HK-2 (cell line): ENCODE measurements at regions not wholly inside any gene's neighbourhood (a gene's known extent, or its start where the extent isn't known, plus 50 kb on each side); places are given as distances from the start of the nearest gene placed in this dataset.
"Not testable (repeated sequence)": the region's sequence is repeated elsewhere in the genome, so short reads cannot be mapped to it uniquely, and the experiment has no call there.

Experiments used
- DNase-seq: peaks from one replicate; pipeline ENCODE4 v3.0.0-alpha.2; 2018; ENCODE audit not compliant: unreplicated experiment

- DNase-seq = no peak
Observed at GRCh38 chr11:119586181-119586580, 142.8 kb downstream of the NECTIN1 start.

DNA sequence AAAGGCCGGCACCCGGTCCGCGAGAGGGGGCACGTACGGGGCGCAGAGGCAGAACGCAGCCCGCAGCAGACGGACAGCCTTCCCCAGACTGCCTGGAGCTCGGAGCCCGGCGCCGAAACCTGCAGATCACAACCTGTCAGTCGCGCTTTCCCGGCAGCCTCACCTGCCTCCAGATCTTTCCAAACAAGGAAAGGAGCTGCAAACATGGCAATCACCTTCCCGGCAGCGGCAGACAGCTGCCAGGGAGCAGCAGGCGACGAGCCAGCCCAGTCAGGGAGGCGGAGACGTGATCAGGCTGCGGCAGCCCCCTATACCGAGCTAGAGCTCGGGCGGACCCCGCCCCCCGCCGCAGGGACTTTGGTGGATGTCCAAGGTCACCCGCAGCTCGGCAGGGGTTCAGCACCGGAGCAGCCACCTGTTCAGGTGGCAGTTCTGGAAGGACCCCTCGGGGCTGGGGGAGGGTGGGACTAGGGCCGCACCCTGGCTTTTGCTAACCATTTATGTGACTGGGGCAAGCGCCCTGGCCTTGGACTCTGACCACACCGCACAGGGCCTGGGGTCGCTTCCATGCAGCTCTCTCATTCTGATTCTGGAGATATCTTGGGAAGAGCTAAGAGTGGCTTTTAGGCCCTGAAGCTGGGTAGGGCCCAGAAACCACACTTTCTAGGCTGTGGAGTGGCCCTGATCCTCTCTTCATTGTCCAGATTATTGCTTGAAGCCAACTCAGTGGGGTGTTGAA, 143.8 kb downstream of the NECTIN1 start:
- no peak for DNase-seq

- DNase-seq = peak; percentile 80
Observed at GRCh38 chr11:119584193-119585042, 144.6 kb downstream of the NECTIN1 start.

GRCh38 chr11:119583585-119583984, 145.4 kb downstream of the NECTIN1 start:
- no peak for DNase-seq

DNA sequence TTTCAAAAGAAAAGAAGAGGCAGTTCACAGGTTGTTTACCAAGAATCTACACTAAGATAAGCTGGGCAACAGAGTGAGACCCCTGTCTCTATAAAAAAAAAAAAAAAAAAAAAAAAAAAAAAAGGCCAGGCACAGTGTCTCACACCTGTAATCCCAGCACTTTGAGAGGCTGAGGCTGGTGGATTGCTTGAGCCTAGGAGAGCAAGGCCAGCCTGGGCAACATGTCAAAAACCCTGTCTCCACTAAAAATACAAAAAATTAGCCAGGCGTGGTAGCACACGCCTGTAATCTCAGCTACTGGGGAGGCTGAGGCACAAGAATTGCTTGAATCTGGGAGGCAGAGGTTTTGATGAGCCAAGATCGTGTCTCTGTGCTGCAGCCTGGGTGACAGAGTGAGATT, 147.6 kb downstream of the NECTIN1 start:
- not testable (repeated sequence) for DNase-seq

GRCh38 chr11:119580751-119581150, 148.2 kb downstream of the NECTIN1 start:
- DNase-seq = no peak

DNA sequence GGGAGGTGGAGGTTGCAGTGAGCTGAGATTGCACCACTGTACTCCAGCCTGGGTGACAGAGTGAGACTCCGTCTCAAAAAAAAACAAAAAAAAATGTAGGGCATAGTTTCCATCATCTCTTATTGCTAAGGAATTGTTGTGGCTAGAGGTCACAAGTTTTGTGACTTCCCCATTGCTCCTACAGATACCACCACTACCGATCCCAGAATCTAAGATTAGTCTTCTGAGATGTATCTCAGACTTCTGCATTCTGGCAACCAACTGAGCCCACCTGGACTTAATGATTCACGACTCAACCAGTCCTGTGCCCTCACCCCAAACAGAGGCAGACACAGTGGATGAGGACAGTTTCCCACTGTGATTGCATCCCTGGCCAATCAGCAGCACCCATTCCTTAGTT, 148.9 kb downstream of the NECTIN1 start:
- no peak for DNase-seq

GRCh38 chr11:119578521-119579191, 150.3 kb downstream of the NECTIN1 start:
- DNase-seq = no peak

- no peak for DNase-seq
Observed at GRCh38 chr11:119573858-119574257, 150.9 kb upstream of the THY1 start.

- no peak for DNase-seq
Observed at GRCh38 chr11:119572481-119573424, 149.8 kb upstream of the THY1 start.

DNA sequence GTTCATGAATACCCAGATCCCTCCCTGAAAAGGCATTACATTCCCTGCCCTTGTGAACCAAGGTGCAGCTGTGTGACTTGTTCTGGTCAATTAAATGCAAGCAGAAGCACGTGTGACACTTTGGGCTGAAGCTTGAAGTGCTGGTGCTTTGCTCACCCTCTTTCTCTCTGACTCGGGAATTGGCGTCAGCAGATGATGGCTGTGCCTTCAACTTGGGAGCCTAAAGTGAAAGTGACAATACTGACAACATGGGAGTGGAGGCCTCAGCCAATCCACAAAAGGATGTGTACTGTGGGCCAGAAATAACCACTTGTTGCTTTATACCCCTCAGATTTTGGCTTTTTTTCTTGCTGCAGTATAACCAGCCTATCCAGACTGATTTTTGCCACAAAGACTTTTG, 148.3 kb upstream of the THY1 start:
- no peak for DNase-seq

DNA sequence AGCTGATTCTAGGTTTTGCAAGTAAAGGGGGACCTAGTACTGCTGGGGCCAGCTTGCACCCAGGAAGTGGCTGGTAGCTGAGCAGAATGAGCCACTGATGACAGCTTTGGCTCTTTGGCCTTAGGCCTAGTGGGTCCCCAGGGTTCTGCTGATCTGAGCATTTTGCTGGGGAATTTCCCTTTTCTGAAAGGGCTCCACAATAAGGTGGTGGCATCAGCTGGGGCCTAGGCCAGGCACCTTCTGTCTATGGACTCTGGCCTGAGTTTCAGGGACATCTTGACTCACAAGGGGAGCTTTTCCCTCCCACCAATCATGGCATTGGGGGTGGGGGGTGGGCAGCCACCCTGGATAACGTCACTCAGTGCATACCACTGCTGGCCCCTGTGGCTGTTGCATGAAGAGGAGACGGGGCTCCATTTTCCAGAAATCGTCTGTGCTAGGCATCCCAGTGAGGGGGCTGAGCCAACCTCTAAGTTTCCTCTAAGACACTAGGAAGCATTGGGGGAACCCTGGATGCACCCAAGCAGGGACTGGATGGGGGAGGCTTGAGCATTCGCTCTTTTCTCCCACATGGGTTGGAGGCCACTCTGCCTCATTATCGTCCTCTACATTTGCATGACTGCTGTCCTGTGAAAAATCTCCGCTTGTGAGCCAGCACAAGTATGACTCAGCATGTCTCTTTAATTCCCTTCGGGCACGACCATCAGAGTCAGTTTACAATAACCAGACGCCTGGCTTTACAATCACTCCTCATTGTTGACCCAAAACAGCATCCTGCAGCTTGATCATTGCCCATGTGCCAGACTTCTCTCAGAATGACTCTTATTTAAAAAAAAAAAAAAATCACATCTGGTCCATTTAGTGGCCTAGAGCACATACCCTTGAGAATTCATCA, 145.0 kb upstream of the THY1 start:
- DNase-seq = peak; percentile 26

DNA sequence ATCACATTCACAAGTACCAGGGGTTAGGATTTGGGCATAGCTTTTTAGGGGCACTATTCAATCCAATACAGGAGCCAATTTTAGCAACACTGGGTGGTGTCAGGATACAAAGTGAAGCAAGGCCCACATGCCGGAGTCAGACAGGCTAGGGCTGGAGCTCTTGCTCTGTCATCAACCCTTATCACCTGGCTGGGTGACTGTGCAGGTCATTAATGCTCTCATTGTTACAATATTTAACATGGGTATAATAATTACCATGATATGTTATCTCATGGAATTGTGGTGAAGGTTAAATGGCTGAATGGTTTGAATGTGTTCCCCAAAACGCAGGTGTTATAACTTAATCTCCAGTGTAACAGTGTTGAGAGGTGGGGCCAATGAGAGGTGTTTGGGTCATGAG, 143.3 kb upstream of the THY1 start:
- DNase-seq = no peak

GRCh38 chr11:119565693-119566092, 142.7 kb upstream of the THY1 start:
- DNase-seq = not testable (repeated sequence)

- no peak for DNase-seq
Observed at GRCh38 chr11:119560961-119561360, 138.0 kb upstream of the THY1 start.

GRCh38 chr11:119560291-119560690, 137.3 kb upstream of the THY1 start:
- no peak for DNase-seq

DNA sequence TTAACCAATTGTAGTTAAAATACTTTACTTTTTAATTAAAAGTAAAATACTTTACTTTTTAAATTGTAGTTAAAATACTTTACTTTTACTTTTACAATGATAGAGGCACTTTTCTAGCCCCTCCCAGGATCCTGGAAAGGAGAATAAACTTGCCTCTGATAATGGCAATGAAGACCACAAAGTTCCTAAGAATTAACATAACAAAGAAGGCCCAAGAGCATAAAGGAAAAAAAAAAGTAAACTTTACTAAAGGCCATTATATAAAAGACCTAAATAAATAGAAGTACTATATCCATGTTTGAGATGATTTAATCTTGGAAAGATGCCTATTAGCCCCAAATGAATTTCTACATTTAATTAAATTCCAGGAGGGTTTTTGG, 129.1 kb upstream of the THY1 start:
- DNase-seq = no peak

DNA sequence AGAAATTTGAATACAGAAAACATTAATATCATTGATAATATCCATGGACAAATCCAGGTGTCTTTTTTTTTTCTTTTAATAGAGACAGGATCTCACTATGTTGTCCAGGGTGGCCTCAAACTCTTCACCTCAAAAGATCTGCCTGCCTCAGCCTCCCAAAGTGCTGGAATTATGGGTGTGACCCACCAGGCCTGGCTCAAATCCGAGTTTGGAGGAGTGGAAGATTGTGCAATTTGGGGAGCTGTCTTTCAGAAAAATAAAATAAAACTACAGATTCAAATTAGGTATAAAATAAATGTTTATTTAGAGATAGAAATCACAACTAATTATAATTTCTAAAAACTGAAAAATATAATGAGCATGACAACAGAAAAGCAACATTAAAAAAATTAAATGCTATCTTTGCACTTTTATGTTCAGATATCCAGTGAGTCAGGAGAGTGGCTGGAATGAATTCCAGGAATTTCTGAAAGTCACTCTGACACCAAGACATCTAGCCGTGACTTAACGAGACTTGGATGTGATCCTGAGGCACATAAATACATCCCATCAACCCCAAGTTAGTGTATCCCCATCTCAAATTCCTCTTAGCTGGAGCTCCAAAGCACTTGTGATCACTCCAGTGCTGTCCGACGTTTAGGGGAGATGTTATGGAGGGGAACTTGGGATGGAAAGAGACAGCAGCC, 128.6 kb upstream of the THY1 start:
- no peak for DNase-seq

DNA sequence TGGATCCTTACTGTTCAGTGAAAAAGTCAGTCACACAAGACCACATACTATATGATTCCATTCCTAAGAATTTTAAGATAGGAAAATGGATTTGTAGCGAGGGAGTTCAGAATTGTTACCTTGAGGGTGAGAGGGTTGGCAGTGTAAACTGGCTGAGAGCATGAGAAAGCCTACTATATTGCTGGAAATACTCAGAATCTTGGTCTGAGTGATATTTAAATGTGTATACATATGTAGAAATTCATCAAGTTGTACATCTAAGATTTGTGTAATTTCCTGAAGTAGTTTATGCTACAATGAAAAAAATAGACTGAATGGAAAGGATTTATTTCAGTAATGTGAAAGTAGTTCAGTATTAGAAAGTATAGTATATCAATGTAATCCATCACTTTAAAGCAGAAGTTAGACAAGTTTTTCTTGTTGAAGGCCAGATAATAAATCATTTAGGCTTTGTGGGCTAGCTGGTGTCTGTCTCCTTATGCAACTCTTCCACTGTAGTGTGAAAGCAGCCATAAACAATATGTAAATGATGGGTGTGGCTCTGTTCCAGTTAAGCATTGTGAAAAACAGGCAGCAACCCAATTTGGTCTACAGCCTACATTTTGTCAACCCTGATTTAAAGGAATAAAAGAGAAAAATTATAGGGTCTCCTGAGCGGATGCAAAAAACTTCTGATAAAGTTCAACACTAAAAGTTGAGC, 127.2 kb upstream of the THY1 start:
- DNase-seq = no peak
